Liver (tissue), 3 donors: ENCODE measurements at regions not wholly inside any gene's neighbourhood (a gene's known extent, or its start where the extent isn't known, plus 50 kb on each side); places are given as distances from the start of the nearest gene placed in this dataset.

Source experiments
- CTCF ChIP-seq: fragments of 150-350 bp; IDR thresholded peaks from 2 replicates; pipeline ENCODE4 v1.5.1; 2017; ENCODE audit warnings: improper control_type of control experiment, low read depth, low read length; ENCODE audit not compliant: missing input control
- FOXA1 ChIP-seq: IDR thresholded peaks from 2 replicates; pipeline ENCODE4 v1.6.1; 2016; ENCODE audit warnings: antibody characterized with exemption
- JUND ChIP-seq, 2 donors: IDR thresholded peaks; 2 replicates each; pipeline ENCODE4 v1.6.1; 2016; ENCODE audit warnings: antibody characterized with exemption in 2 of 2
- MAX ChIP-seq: IDR thresholded peaks from 2 replicates; pipeline ENCODE4 v1.6.1; 2016; ENCODE audit warnings: antibody characterized with exemption
- RAD21 ChIP-seq, 2 donors: IDR thresholded peaks; 2 replicates each; pipeline ENCODE4 v1.6.1; 2016; ENCODE audit warnings: antibody characterized with exemption in 2 of 2, mild to moderate bottlenecking in 2 of 2
- REST ChIP-seq: IDR thresholded peaks from 2 replicates; pipeline ENCODE4 v1.6.1; 2016; ENCODE audit warnings: antibody characterized with exemption, mild to moderate bottlenecking
- SP1 ChIP-seq: IDR thresholded peaks from 2 replicates; pipeline ENCODE4 v1.6.1; 2018; ENCODE audit warnings: antibody characterized with exemption, mild to moderate bottlenecking
- TAF1 ChIP-seq: conservative IDR thresholded peaks from 2 replicates; pipeline ENCODE4 v1.6.1; 2016; ENCODE audit warnings: antibody characterized with exemption, mild to moderate bottlenecking
- donor health status: healthy.
- donor health status: healthy.

- TF ChIP-seq CTCF, result no peak
- TF ChIP-seq REST, result no peak
- TF ChIP-seq FOXA1, result no peak
- no peak for TF ChIP-seq RAD21 (IDR thresholded peaks at IDR 0.05)
- TF ChIP-seq TAF1, result no peak
- TF ChIP-seq MAX, result no peak
- TF ChIP-seq SP1, result no peak
- no peak for TF ChIP-seq JUND (IDR thresholded peaks at IDR 0.05)
Measured at GRCh38 chr1:18549906-18550305, 69.2 kb downstream of the KLHDC7A start.
